ENCODE measurements at regions not wholly inside any gene's neighbourhood (a gene's known extent, or its start where the extent isn't known, plus 50 kb on each side); places are given as distances from the start of the nearest gene placed in this dataset.

- Histone ChIP-seq H3K36me3 (ENCODE audit: control insufficient read depth, insufficient read depth, low read length) (no peaks in the 10 kb centered on the region), H3K27ac (ENCODE audit: low read depth, low read length) (no peak overlapping the region), H3K4me1 (ENCODE audit: control insufficient read depth, insufficient read depth, low read length) (no peaks in the 10 kb centered on the region), H3K9me3 (ENCODE audit: control insufficient read depth, insufficient read depth, low read length) (no peaks in the 10 kb centered on the region), H3K9ac (ENCODE audit: low read depth, low read length) (no peak overlapping the region), H3K27me3 (ENCODE audit: control insufficient read depth, insufficient read depth, low read length) (no peaks in the 10 kb centered on the region), H3K4me3 (ENCODE audit: low read depth, low read length) (no peak overlapping the region)
Observed at GRCh38 chr2:19235308-19235707, 123.1 kb downstream of the OSR1 start.

- Histone ChIP-seq H3K36me3 (ENCODE audit: control insufficient read depth, insufficient read depth, low read length) (no peaks in the 10 kb centered on the region), H3K27ac (ENCODE audit: low read depth, low read length) (no peak overlapping the region), H3K4me1 (ENCODE audit: control insufficient read depth, insufficient read depth, low read length) (peaks cover 14% of the 10 kb centered on the region), H3K9me3 (ENCODE audit: control insufficient read depth, insufficient read depth, low read length) (no peaks in the 10 kb centered on the region), H3K27me3 (ENCODE audit: control insufficient read depth, insufficient read depth, low read length) (no peaks in the 10 kb centered on the region), H3K9ac (ENCODE audit: low read depth, low read length) (no peak overlapping the region), H3K4me3 (ENCODE audit: low read depth, low read length) (no peak overlapping the region)
Observed at GRCh38 chr2:19232312-19232711, 126.1 kb downstream of the OSR1 start.

- Histone ChIP-seq H3K4me1 (ENCODE audit: control insufficient read depth, insufficient read depth, low read length) (peaks cover 18% of the 10 kb centered on the region), H3K36me3 (ENCODE audit: control insufficient read depth, insufficient read depth, low read length) (no peaks in the 10 kb centered on the region), H3K27ac (ENCODE audit: low read depth, low read length) (no peak overlapping the region), H3K9me3 (ENCODE audit: control insufficient read depth, insufficient read depth, low read length) (no peaks in the 10 kb centered on the region), H3K27me3 (ENCODE audit: control insufficient read depth, insufficient read depth, low read length) (no peaks in the 10 kb centered on the region), H3K4me3 (ENCODE audit: low read depth, low read length) (no peak overlapping the region), H3K9ac (ENCODE audit: low read depth, low read length) (no peak overlapping the region)
Observed at GRCh38 chr2:19231625-19232024, 126.8 kb downstream of the OSR1 start.

GRCh38 chr2:19230626-19231025, 127.8 kb downstream of the OSR1 start:
- no peaks in the 10 kb centered on the region for H3K36me3 ChIP-seq (ENCODE audit: control insufficient read depth, insufficient read depth, low read length)
- H3K27ac ChIP-seq (ENCODE audit: low read depth, low read length): no peak overlapping the region
- no peaks in the 10 kb centered on the region for H3K27me3 ChIP-seq (ENCODE audit: control insufficient read depth, insufficient read depth, low read length)
- peaks cover 19% of the 10 kb centered on the region for H3K4me1 ChIP-seq (ENCODE audit: control insufficient read depth, insufficient read depth, low read length)
- H3K4me3 ChIP-seq (ENCODE audit: low read depth, low read length): no peak overlapping the region
- H3K9ac ChIP-seq (ENCODE audit: low read depth, low read length): no peak overlapping the region
- no peaks in the 10 kb centered on the region for H3K9me3 ChIP-seq (ENCODE audit: control insufficient read depth, insufficient read depth, low read length)

GRCh38 chr2:19228715-19229114, 129.7 kb downstream of the OSR1 start:
- Histone ChIP-seq H3K36me3 (ENCODE audit: control insufficient read depth, insufficient read depth, low read length) (no peaks in the 10 kb centered on the region), H3K27ac (ENCODE audit: low read depth, low read length) (peak overlapping the region; percentile 16), H3K27me3 (ENCODE audit: control insufficient read depth, insufficient read depth, low read length) (no peaks in the 10 kb centered on the region), H3K9me3 (ENCODE audit: control insufficient read depth, insufficient read depth, low read length) (no peaks in the 10 kb centered on the region), H3K9ac (ENCODE audit: low read depth, low read length) (no peak overlapping the region), H3K4me1 (ENCODE audit: control insufficient read depth, insufficient read depth, low read length) (peaks cover 19% of the 10 kb centered on the region), H3K4me3 (ENCODE audit: low read depth, low read length) (no peak overlapping the region)

- Histone ChIP-seq H3K27me3 (ENCODE audit: control insufficient read depth, insufficient read depth, low read length) (no peaks in the 10 kb centered on the region), H3K9me3 (ENCODE audit: control insufficient read depth, insufficient read depth, low read length) (no peaks in the 10 kb centered on the region), H3K27ac (ENCODE audit: low read depth, low read length) (no peak overlapping the region), H3K4me3 (ENCODE audit: low read depth, low read length) (no peak overlapping the region), H3K4me1 (ENCODE audit: control insufficient read depth, insufficient read depth, low read length) (peaks cover 19% of the 10 kb centered on the region), H3K36me3 (ENCODE audit: control insufficient read depth, insufficient read depth, low read length) (no peaks in the 10 kb centered on the region), H3K9ac (ENCODE audit: low read depth, low read length) (no peak overlapping the region)
Observed at GRCh38 chr2:19228181-19228593, 130.2 kb downstream of the OSR1 start.

GRCh38 chr2:19226871-19227270, 131.6 kb downstream of the OSR1 start:
- Histone ChIP-seq H3K4me3 (ENCODE audit: low read depth, low read length) (no peak overlapping the region), H3K4me1 (ENCODE audit: control insufficient read depth, insufficient read depth, low read length) (peaks cover 19% of the 10 kb centered on the region), H3K9ac (ENCODE audit: low read depth, low read length) (no peak overlapping the region), H3K36me3 (ENCODE audit: control insufficient read depth, insufficient read depth, low read length) (no peaks in the 10 kb centered on the region), H3K27me3 (ENCODE audit: control insufficient read depth, insufficient read depth, low read length) (no peaks in the 10 kb centered on the region), H3K27ac (ENCODE audit: low read depth, low read length) (no peak overlapping the region), H3K9me3 (ENCODE audit: control insufficient read depth, insufficient read depth, low read length) (no peaks in the 10 kb centered on the region)

GRCh38 chr2:19226386-19226785, 132.0 kb downstream of the OSR1 start:
- no peak overlapping the region for H3K27ac ChIP-seq (ENCODE audit: low read depth, low read length)
- no peaks in the 10 kb centered on the region for H3K27me3 ChIP-seq (ENCODE audit: control insufficient read depth, insufficient read depth, low read length)

GRCh38 chr2:19225931-19226330, 132.5 kb downstream of the OSR1 start:
- H3K4me1 ChIP-seq (ENCODE audit: control insufficient read depth, insufficient read depth, low read length): peaks cover 19% of the 10 kb centered on the region
- H3K9me3 ChIP-seq (ENCODE audit: control insufficient read depth, insufficient read depth, low read length): no peaks in the 10 kb centered on the region
- H3K36me3 ChIP-seq (ENCODE audit: control insufficient read depth, insufficient read depth, low read length): no peaks in the 10 kb centered on the region
- H3K27me3 ChIP-seq (ENCODE audit: control insufficient read depth, insufficient read depth, low read length): no peaks in the 10 kb centered on the region
- no peak overlapping the region for H3K9ac ChIP-seq (ENCODE audit: low read depth, low read length)
- H3K4me3 ChIP-seq (ENCODE audit: low read depth, low read length): no peak overlapping the region
- no peak overlapping the region for H3K27ac ChIP-seq (ENCODE audit: low read depth, low read length)

More at GRCh38 chr2:19226386-19226785, 132.0 kb downstream of the OSR1 start:
- H3K9me3 ChIP-seq (ENCODE audit: control insufficient read depth, insufficient read depth, low read length): no peaks in the 10 kb centered on the region
- peaks cover 19% of the 10 kb centered on the region for H3K4me1 ChIP-seq (ENCODE audit: control insufficient read depth, insufficient read depth, low read length)
- no peak overlapping the region for H3K4me3 ChIP-seq (ENCODE audit: low read depth, low read length)
- H3K9ac ChIP-seq (ENCODE audit: low read depth, low read length): no peak overlapping the region
- no peaks in the 10 kb centered on the region for H3K36me3 ChIP-seq (ENCODE audit: control insufficient read depth, insufficient read depth, low read length)

GRCh38 chr2:19225126-19225525, 133.3 kb downstream of the OSR1 start:
- no peak overlapping the region for H3K9ac ChIP-seq (ENCODE audit: low read depth, low read length)
- H3K27me3 ChIP-seq (ENCODE audit: control insufficient read depth, insufficient read depth, low read length): no peaks in the 10 kb centered on the region
- H3K4me1 ChIP-seq (ENCODE audit: control insufficient read depth, insufficient read depth, low read length): peaks cover 19% of the 10 kb centered on the region
- H3K36me3 ChIP-seq (ENCODE audit: control insufficient read depth, insufficient read depth, low read length): no peaks in the 10 kb centered on the region
- H3K27ac ChIP-seq (ENCODE audit: low read depth, low read length): no peak overlapping the region
- no peak overlapping the region for H3K4me3 ChIP-seq (ENCODE audit: low read depth, low read length)
- H3K9me3 ChIP-seq (ENCODE audit: control insufficient read depth, insufficient read depth, low read length): no peaks in the 10 kb centered on the region

GRCh38 chr2:19224486-19224885, 133.9 kb downstream of the OSR1 start:
- no peaks in the 10 kb centered on the region for H3K27me3 ChIP-seq (ENCODE audit: control insufficient read depth, insufficient read depth, low read length)
- H3K36me3 ChIP-seq (ENCODE audit: control insufficient read depth, insufficient read depth, low read length): no peaks in the 10 kb centered on the region
- H3K9me3 ChIP-seq (ENCODE audit: control insufficient read depth, insufficient read depth, low read length): no peaks in the 10 kb centered on the region
- no peak overlapping the region for H3K4me3 ChIP-seq (ENCODE audit: low read depth, low read length)
- H3K27ac ChIP-seq (ENCODE audit: low read depth, low read length): no peak overlapping the region
- no peak overlapping the region for H3K9ac ChIP-seq (ENCODE audit: low read depth, low read length)
- peaks cover 19% of the 10 kb centered on the region for H3K4me1 ChIP-seq (ENCODE audit: control insufficient read depth, insufficient read depth, low read length)

GRCh38 chr2:19224011-19224410, 134.4 kb downstream of the OSR1 start:
- H3K27ac ChIP-seq (ENCODE audit: low read depth, low read length): no peak overlapping the region
- no peaks in the 10 kb centered on the region for H3K36me3 ChIP-seq (ENCODE audit: control insufficient read depth, insufficient read depth, low read length)
- no peak overlapping the region for H3K4me3 ChIP-seq (ENCODE audit: low read depth, low read length)
- H3K4me1 ChIP-seq (ENCODE audit: control insufficient read depth, insufficient read depth, low read length): peaks cover 17% of the 10 kb centered on the region
- no peak overlapping the region for H3K9ac ChIP-seq (ENCODE audit: low read depth, low read length)
- no peaks in the 10 kb centered on the region for H3K27me3 ChIP-seq (ENCODE audit: control insufficient read depth, insufficient read depth, low read length)
- H3K9me3 ChIP-seq (ENCODE audit: control insufficient read depth, insufficient read depth, low read length): no peaks in the 10 kb centered on the region

All from HUES48 (cell line).